K562 (cell line): ENCODE measurements at regions not wholly inside any gene's neighbourhood (a gene's known extent, or its start where the extent isn't known, plus 50 kb on each side); places are given as distances from the start of the nearest gene placed in this dataset.

ENCODE experiments used
- ATAC-seq: fragments of 200-7000 bp; cut with Tn5 transposase; 3 replicates; pipeline ENCODE4 v1.9.1; 2020; ENCODE audit warnings: moderate library complexity
- BruUV-seq: library from RNA; stranded (reverse); fragments of 400-500 nt; replicated peaks from 2 replicates; lab custom pipeline; 2021; lab: Mats Ljungman, UMichigan
- CTCF ChIA-PET: fragments of 300-600 bp; formaldehyde crosslinking; extraction: SDS; loops from one replicate; lab custom pipeline; 2021; ENCODE audit warnings: low intra/inter-chr PET ratio; lab: Yijun Ruan, JAX
- POLR2A ChIA-PET: fragments of 300-600, 350-650 bp; sonication (Branson Sonifier 250); formaldehyde crosslinking; extraction: SDS; loops from one replicate; lab custom pipeline; 2021; ENCODE audit warnings: antibody characterized with exemption, inconsistent platforms; lab: Yijun Ruan, JAX
- DNase-seq, 4 experiments: peaks; one replicate each; pipeline versions ENCODE4 v3.0.0 to v3.0.0-alpha.2; 2011 to 2018; ENCODE audit warnings: low spot score in 3 of 4, mixed read lengths in 3 of 4; ENCODE audit errors: extremely low read depth in 1 of 4
- FAIRE-seq: peaks from 2 replicates; lab custom pipeline; 2011; peaks lifted over from hg19 to GRCh38; lab: Jason Lieb, UNC
- H2AFZ ChIP-seq: 2 replicates; pipeline ENCODE4 v1.6.0; 2011; ENCODE audit warnings: low read depth, low read length, control low read depth, inconsistent platforms
- H3K27ac ChIP-seq: fragments of 200-600 bp; 3 replicates; pipeline ENCODE4 v1.8.0; 2011; ENCODE audit warnings: low read depth, mild to moderate bottlenecking, control low read depth, inconsistent platforms, low read length, moderate library complexity, mixed read lengths; ENCODE audit errors: extremely low read depth
- H3K27me3 ChIP-seq, 2 experiments: fragments of 300-600 bp in 1 of 2; 2 replicates in 1 of 2; 3 replicates in 1 of 2; pipeline versions ENCODE4 v1.6.0 to v1.8.0; 2011; ENCODE audit warnings: inconsistent platforms in 2 of 2, low read length in 2 of 2, mild to moderate bottlenecking in 1 of 2, mixed read lengths in 1 of 2, moderate library complexity in 1 of 2; ENCODE audit not compliant: control insufficient read depth in 2 of 2, insufficient read depth in 2 of 2
- H3K36me3 ChIP-seq: fragments of 300-600 bp; 3 replicates; pipeline ENCODE4 v1.8.0; 2011; ENCODE audit warnings: mild to moderate bottlenecking, low read length, inconsistent platforms; ENCODE audit not compliant: control insufficient read depth, insufficient read depth
- H3K4me1 ChIP-seq, 2 experiments: fragments of 200-600 bp in 1 of 2; replicated peaks in 1 of 2; 2 replicates in 1 of 2; 3 replicates in 1 of 2; pipeline versions ENCODE4 v1.5.1 to v1.8.0; 2011; ENCODE audit warnings: inconsistent platforms in 2 of 2, low read length in 2 of 2, mild to moderate bottlenecking in 1 of 2, mixed read lengths in 1 of 2, moderate library complexity in 1 of 2; ENCODE audit not compliant: control insufficient read depth in 2 of 2, insufficient read depth in 2 of 2
- H3K4me2 ChIP-seq: 2 replicates; pipeline ENCODE4 v1.6.1; 2011; ENCODE audit warnings: low read length, control low read depth, inconsistent platforms, mixed read lengths; ENCODE audit not compliant: insufficient read depth
- H3K4me3 ChIP-seq: fragments of 200-600 bp; sonication (generic), shearing (Covaris generic); 2 replicates; pipeline ENCODE4 v1.5.1; 2016; ENCODE audit warnings: control low read depth, inconsistent platforms
- H3K79me2 ChIP-seq: fragments of 200-600 bp; 3 replicates; pipeline ENCODE4 v1.8.0; 2011; ENCODE audit warnings: low read length, inconsistent platforms; ENCODE audit not compliant: control insufficient read depth, insufficient read depth
- H3K9ac ChIP-seq, 2 experiments: 2 replicates each; pipeline versions ENCODE4 v1.6.0 to v1.6.1; 2011; ENCODE audit warnings: low read depth in 2 of 2, low read length in 2 of 2, control low read depth in 1 of 2, inconsistent platforms in 1 of 2, mild to moderate bottlenecking in 1 of 2, mixed read lengths in 1 of 2; ENCODE audit not compliant: insufficient read depth in 1 of 2
- H3K9me1 ChIP-seq: one replicate; pipeline ENCODE4 v1.6.0; 2011; ENCODE audit warnings: inconsistent platforms, mild to moderate bottlenecking, low read length, moderate library complexity; ENCODE audit not compliant: control insufficient read depth, insufficient read depth
- H3K9me3 ChIP-seq: replicated peaks from 2 replicates; pipeline ENCODE4 v1.5.1; 2011; ENCODE audit warnings: low read depth, low read length, inconsistent platforms; ENCODE audit not compliant: control insufficient read depth, insufficient read depth
- H4K20me1 ChIP-seq: replicated peaks from 2 replicates; pipeline ENCODE4 v1.6.1; 2011; ENCODE audit warnings: low read length, inconsistent platforms, mixed read lengths; ENCODE audit not compliant: control insufficient read depth, insufficient read depth
- ELF2 ChIP-seq: fragments of 250-450 bp; sonication (Bioruptor Pico); IDR thresholded peaks from 2 replicates; pipeline ENCODE4 v1.5.0; 2021; ENCODE audit warnings: mild to moderate bottlenecking
- MBD1 ChIP-seq: fragments of 250-450 bp; sonication (Bioruptor Pico); IDR thresholded peaks from 2 replicates; pipeline ENCODE4 v1.8.0; 2022; ENCODE audit warnings: inconsistent platforms
- NR3C1 ChIP-seq: sonication (generic); formaldehyde crosslinking; IDR thresholded peaks from 2 replicates; pipeline ENCODE4 v1.8.1; 2022; ENCODE audit warnings: missing genetic modification reagents
- TEAD2 ChIP-seq: fragments of 450-650 bp; IDR thresholded peaks from 2 replicates; pipeline ENCODE4 v1.6.1; 2016; ENCODE audit warnings: missing genetic modification characterization, control low read depth, missing compliant biosample characterization
- ZBTB7A ChIP-seq: IDR thresholded peaks from 2 replicates; pipeline ENCODE4 v1.6.1; 2011; ENCODE audit warnings: low read depth, mild to moderate bottlenecking, low read length, moderate library complexity, borderline replicate concordance; ENCODE audit not compliant: control insufficient read depth
- ZKSCAN3 ChIP-seq: fragments of 250-450 bp; sonication (Bioruptor Pico); IDR thresholded peaks from 2 replicates; pipeline ENCODE4 v1.4.0; 2020
- ZKSCAN8 ChIP-seq: fragments of 200-800 bp; sonication (Bioruptor generic); IDR thresholded peaks from 2 replicates; pipeline ENCODE4 v1.6.1; 2016; ENCODE audit warnings: missing genetic modification characterization, missing compliant biosample characterization
- WGBS: fragments of 100-300 bp; shearing (Covaris generic); methylation state at CpG from one replicate; pipeline ENCODE4 v1.1.6; 2016; ENCODE audit warnings: low coverage, mixed read lengths; ENCODE audit not compliant: insufficient coverage; ENCODE audit errors: missing lambda C conversion rate; 5-methylcytosine and 5-hydroxymethylcytosine counted together
- in situ Hi-C: fragments of 300-500 bp; cut with MboI; formaldehyde crosslinking; loops from 4 replicates; pipeline ENCODE4 v1.15.0; 2018; ENCODE audit warnings: inconsistent platforms, mixed read lengths
- intact Hi-C: fragments of 100-400 bp; cut with micrococcal nuclease; formaldehyde crosslinking; loops from 2 replicates; pipeline ENCODE4 v1.14.2; 2022
- TF ChIP-seq, protein P1 (sequence below): sonication (generic); formaldehyde crosslinking; IDR thresholded peaks from 2 replicates; pipeline ENCODE4 v1.8.1; 2023; ENCODE audit warnings: mild to moderate bottlenecking, missing genetic modification reagents

- no peak overlapping the region for H2AFZ ChIP-seq
- intact Hi-C loops: no loop called here
- H3K79me2 ChIP-seq: no peaks in the 10 kb centered on the region
- no peak overlapping the region for H3K9ac ChIP-seq
- ATAC-seq (no peak), FAIRE-seq (no peak), DNase-seq (no peak)
- H3K4me1 ChIP-seq: no peaks in the 10 kb centered on the region
- no peak overlapping the region for H3K4me3 ChIP-seq
- no peaks in the 10 kb centered on the region for H4K20me1 ChIP-seq
- in situ Hi-C loops: no loop called here
- no peaks in the 10 kb centered on the region for H3K27me3 ChIP-seq
- no peak overlapping the region for H3K27ac ChIP-seq
- TF ChIP-seq ZBTB7A (no peak), ELF2 (CRISPR knock-in tag) (no peak), ZKSCAN3 (no peak), ZKSCAN8 (CRISPR knock-in tag) (no peak)
- TF ChIP-seq, all 486 proteins: peak for 0
- CTCF ChIA-PET: no interaction called here
- Histone ChIP-seq H3K9me3 (no peaks in the 10 kb centered on the region), H3K9me1 (no peaks in the 10 kb centered on the region), H3K4me2 (no peak overlapping the region), H3K36me3 (no peaks in the 10 kb centered on the region)
- WGBS: 4% methylated on average over 5 of the region's 5 CpGs
- BruUV-seq: no TSS peak
- POLR2A ChIA-PET: no interaction called here
Measured at GRCh38 chr6:81909981-81910900, 157.8 kb upstream of the TENT5A start.

- FAIRE-seq (no peak), DNase-seq (no peak), ATAC-seq (no peak)
- CTCF ChIA-PET: no interaction called here
- Histone ChIP-seq H3K27ac (no peak overlapping the region), H2AFZ (no peak overlapping the region), H3K36me3 (no peaks in the 10 kb centered on the region), H3K9ac (no peak overlapping the region), H3K79me2 (no peaks in the 10 kb centered on the region), H4K20me1 (no peaks in the 10 kb centered on the region), H3K27me3 (no peaks in the 10 kb centered on the region), H3K4me3 (no peak overlapping the region), H3K9me3 (no peaks in the 10 kb centered on the region), H3K4me2 (no peak overlapping the region), H3K4me1 (no peaks in the 10 kb centered on the region), H3K9me1 (no peaks in the 10 kb centered on the region)
- POLR2A ChIA-PET: no interaction called here
- TF ChIP-seq MBD1 (CRISPR knock-in tag) (no peak), NR3C1 (no peak), TEAD2 (tag) (no peak)
- TF ChIP-seq, protein P1, sequence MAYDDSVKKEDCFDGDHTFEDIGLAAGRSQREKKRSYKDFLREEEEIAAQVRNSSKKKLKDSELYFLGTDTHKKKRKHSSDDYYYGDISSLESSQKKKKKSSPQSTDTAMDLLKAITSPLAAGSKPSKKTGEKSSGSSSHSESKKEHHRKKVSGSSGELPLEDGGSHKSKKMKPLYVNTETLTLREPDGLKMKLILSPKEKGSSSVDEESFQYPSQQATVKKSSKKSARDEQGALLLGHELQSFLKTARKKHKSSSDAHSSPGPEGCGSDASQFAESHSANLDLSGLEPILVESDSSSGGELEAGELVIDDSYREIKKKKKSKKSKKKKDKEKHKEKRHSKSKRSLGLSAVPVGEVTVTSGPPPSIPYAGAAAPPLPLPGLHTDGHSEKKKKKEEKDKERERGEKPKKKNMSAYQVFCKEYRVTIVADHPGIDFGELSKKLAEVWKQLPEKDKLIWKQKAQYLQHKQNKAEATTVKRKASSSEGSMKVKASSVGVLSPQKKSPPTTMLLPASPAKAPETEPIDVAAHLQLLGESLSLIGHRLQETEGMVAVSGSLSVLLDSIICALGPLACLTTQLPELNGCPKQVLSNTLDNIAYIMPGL (CRISPR knock-in tag): no peak
- 6% methylated on average over 2 of the region's 2 CpGs for whole genome bisulfite sequencing
- BruUV-seq: no TSS peak
- intact Hi-C loops: no loop called here
- in situ Hi-C loops: no loop called here
Measured at GRCh38 chr6:81909162-81909561, 156.7 kb upstream of the TENT5A start.
